Mucosa of descending colon (tissue), 3 donors: ENCODE measurements at regions not wholly inside any gene's neighbourhood (a gene's known extent, or its start where the extent isn't known, plus 50 kb on each side); places are given as distances from the start of the nearest gene placed in this dataset.
A peak's percentile ranks its signal among the peaks of the same experiment; 100 is the strongest.

Experiments
- ATAC-seq: fragments of 200-7000 bp; cut with Tn5 transposase; one replicate; pipeline ENCODE4 v1.9.1; 2020; ENCODE audit warnings: mild to moderate bottlenecking, moderate library complexity
- DNase-seq, 3 donors: peaks; one replicate each; pipeline ENCODE4 v3.0.0-alpha.2; 2020
- H3K36me3 ChIP-seq: fragments of 200-600 bp; one replicate; pipeline ENCODE4 v1.8.0; 2021; ENCODE audit warnings: low read depth, mild to moderate bottlenecking
- H3K4me1 ChIP-seq: fragments of 200-600 bp; one replicate; pipeline ENCODE4 v1.8.0; 2021; ENCODE audit warnings: low read depth, mild to moderate bottlenecking
- H3K4me3 ChIP-seq: fragments of 200-600 bp; one replicate; pipeline ENCODE4 v1.8.0; 2021; ENCODE audit warnings: mild to moderate bottlenecking
- H3K9me3 ChIP-seq: fragments of 200-600 bp; one replicate; pipeline ENCODE4 v1.8.0; 2021; ENCODE audit warnings: mild to moderate bottlenecking
- intact Hi-C, 2 donors: fragments of 100-400 bp; cut with DNase I in 1 of 2; cut with micrococcal nuclease in 1 of 2; formaldehyde crosslinking; loops; one replicate each; pipeline versions ENCODE4 v1.11.0 to v1.11.1; 2022; cut with DNase I, micrococcal nuclease
- TF ChIP-seq, protein P1 (sequence below): fragments of 200-600 bp; IDR thresholded peaks from one replicate; pipeline ENCODE4 v1.8.0; 2022; ENCODE audit warnings: antibody characterized with exemption, mild to moderate bottlenecking
- donor health status: DM: no; HTN: no; CAD: no; lungs with moderate emphysema.
- donor health status: DM: no; HTN: no; CAD: no.
- donor health status: DM: no; HTN: yes; CAD: no.

DNA sequence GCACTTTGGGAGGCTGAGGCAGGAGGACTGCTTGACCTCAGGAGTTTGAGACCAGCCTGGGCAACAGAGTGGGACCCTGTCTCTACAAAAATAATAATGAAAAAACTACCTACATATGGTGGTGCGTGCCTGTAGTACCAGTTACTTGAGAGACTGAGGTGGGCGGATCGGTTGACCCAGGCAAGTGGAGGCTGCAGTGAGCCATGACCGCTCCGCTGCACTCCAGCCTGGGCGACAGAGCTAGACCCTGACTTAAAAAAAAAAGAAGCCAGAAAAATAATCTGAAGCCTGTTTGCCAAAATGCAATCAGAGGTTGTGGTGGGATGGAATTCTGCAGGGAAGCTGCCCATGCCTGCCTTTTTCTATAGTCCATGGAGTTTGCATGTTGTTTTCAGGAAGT lies 50.4 kb upstream of the GGTA1 start:
- Histone ChIP-seq H3K9me3 (no peaks in the 10 kb centered on the region), H3K4me1 (peaks cover 8% of the 10 kb centered on the region), H3K4me3 (no peak overlapping the region), H3K36me3 (no peaks in the 10 kb centered on the region)
- no peak for DNase-seq
- ATAC-seq: no peak
- intact Hi-C loops: loop anchor here in 1 of 2 donors (10.0 kb wide), 1 partner anchor 145 kb away; no protein-coding TSS in a partner anchor
- TF ChIP-seq, protein P1, sequence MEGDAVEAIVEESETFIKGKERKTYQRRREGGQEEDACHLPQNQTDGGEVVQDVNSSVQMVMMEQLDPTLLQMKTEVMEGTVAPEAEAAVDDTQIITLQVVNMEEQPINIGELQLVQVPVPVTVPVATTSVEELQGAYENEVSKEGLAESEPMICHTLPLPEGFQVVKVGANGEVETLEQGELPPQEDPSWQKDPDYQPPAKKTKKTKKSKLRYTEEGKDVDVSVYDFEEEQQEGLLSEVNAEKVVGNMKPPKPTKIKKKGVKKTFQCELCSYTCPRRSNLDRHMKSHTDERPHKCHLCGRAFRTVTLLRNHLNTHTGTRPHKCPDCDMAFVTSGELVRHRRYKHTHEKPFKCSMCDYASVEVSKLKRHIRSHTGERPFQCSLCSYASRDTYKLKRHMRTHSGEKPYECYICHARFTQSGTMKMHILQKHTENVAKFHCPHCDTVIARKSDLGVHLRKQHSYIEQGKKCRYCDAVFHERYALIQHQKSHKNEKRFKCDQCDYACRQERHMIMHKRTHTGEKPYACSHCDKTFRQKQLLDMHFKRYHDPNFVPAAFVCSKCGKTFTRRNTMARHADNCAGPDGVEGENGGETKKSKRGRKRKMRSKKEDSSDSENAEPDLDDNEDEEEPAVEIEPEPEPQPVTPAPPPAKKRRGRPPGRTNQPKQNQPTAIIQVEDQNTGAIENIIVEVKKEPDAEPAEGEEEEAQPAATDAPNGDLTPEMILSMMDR: no peak

DNA sequence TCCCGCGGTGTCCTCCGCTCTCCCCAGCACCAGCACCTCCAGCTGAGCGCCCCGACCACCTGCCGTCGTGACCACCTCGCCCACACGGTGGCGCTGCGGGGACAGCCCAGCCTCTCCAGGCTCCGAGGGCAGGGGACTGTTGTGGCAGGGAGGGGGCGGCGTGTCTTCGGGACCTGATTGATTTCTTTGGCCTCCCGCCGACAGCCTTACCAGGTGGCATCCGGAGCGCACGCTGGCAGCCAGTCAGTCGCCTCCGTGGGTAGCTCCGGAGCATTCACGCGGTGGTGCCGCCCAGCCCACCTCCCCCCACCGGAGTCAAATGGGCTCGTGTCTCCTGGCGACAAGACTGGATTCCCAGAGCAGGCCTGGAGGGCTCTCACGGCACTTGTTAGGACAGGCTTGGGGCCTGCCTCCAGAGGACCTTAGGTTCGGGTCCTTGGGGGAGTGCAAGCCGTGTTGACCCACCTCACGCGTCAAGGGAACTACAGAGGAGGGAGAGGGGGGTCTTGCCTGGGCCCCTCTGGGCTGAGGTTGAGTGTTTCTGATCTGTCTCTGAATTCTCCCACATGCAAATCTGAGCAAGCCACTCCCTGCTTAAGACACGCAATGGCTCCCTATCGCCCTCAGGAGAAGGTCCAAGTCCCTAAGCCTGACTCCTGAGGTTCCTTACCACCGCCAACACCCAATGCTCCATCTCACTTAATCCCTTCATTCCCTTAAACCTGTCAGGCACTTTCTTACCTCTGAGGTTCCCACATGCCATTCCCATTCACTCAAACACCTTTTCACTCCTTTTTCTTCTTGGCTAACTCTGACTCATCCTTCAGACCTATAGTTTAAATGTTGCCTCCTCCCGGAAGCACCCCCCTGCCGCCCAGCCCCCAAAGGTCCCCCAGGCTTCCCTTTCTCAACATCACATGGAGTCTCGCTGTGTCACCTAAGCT lies 51.2 kb upstream of the GGTA1 start:
- ATAC-seq: peak; percentile 75
- intact Hi-C loops: loop anchor here in 1 of 2 donors (10.0 kb wide), 1 partner anchor 144 kb away; no protein-coding TSS in a partner anchor
- Histone ChIP-seq H3K9me3 (no peaks in the 10 kb centered on the region), H3K4me3 (no peak overlapping the region), H3K36me3 (no peaks in the 10 kb centered on the region), H3K4me1 (peaks cover 6% of the 10 kb centered on the region)
- TF ChIP-seq, protein P1: peak; percentile 91
- peak; percentile 77 to 86 (median 81) for DNase-seq

DNA sequence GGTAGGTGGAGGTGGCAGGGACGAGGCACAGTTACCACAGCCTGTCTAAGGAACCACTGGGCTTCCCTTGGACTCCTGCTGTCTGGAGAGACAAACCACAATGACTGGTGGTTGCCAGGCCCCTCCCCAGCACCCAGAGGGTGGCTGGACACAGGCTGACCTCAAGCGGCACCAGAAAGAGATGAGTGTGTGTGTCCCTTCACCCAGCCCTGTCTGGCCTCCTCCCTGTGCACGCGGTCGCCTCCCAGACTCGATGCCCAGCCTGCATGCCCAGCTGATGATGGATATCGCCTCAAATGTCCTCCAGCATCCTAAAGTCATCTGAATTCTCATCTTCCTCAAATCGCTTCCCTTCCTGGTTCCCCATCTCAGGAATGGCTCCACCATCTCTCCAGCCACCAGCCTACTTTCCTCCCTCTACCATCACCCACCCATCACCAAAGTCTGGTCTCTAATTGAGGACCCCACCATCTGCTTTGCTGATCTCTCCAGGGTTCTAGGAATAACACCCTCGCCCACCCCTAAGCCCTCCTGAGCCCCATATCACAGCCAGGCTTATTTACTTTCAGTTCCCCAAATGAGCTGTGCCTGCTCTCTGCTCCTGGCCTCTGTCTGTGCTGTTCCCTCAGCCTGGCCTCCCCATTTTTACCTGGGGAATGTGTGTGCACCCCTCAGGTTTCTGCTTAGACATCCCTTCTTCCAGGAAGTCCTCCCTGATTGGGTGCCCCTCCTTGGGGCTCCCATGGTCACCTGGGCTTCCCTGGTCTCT lies 52.5 kb upstream of the GGTA1 start:
- Histone ChIP-seq H3K36me3 (no peaks in the 10 kb centered on the region), H3K4me3 (no peak overlapping the region), H3K9me3 (no peaks in the 10 kb centered on the region), H3K4me1 (peaks cover 4% of the 10 kb centered on the region)
- ATAC-seq (no peak), DNase-seq (no peak)
- intact Hi-C loops: loop anchor here in 1 of 2 donors (10.0 kb wide), 1 partner anchor 143 kb away; no protein-coding TSS in a partner anchor
- TF ChIP-seq, protein P1: no peak

DNA sequence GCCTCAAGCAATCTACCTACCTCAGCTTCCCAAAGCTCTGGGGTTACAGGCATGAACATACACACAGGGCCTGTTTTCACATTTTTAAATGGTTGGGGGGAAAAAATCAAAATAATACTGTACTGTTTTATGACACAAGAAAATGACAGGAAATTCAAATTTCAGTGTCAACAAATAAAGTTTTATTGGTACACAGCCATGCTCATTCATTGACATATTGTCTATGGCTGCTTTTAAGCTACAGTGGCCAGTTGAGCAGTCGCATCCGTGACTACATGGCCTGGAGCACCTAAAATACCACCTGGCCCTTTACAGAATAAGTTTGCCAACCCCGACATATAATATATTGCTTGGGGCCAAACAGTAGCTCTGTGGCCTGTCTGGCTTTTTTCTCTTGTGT lies 56.4 kb upstream of the GGTA1 start:
- no peak for ATAC-seq
- intact Hi-C loops: loop anchor here in 1 of 2 donors (10.0 kb wide), 1 partner anchor 139 kb away; no protein-coding TSS in a partner anchor

DNA sequence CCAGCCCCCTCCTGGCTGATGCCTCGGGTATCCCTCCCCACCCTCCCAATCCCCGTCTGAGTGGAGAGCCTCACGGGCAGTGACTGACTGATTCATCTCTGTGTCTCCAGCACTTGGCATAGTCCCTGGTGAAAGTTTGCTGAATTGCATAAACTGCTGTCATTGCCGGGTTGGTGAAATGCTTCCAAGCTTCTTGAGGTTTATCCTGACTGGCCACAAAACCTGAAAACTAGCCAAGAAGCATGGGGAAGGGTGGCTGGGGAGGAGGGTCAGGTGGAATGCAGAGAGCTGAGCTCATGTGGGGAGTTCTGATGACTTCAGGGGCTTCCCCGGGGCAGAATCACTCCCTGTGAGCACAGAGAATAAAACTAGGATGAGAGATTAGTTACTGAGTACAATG lies 56.9 kb upstream of the GGTA1 start:
- Histone ChIP-seq H3K36me3 (no peaks in the 10 kb centered on the region), H3K9me3 (no peaks in the 10 kb centered on the region), H3K4me3 (no peak overlapping the region), H3K4me1 (peaks cover 2% of the 10 kb centered on the region)
- TF ChIP-seq, protein P1: no peak
- ATAC-seq (peak; percentile 21), DNase-seq (peak in 1 of 3 donors; percentile 15)
- intact Hi-C loops: loop anchor here in 1 of 2 donors (10.0 kb wide), 1 partner anchor 138 kb away; no protein-coding TSS in a partner anchor

More for the DNA sequence above, 56.4 kb upstream of the GGTA1 start:
- Histone ChIP-seq H3K36me3 (no peaks in the 10 kb centered on the region), H3K4me3 (no peak overlapping the region), H3K9me3 (no peaks in the 10 kb centered on the region), H3K4me1 (peaks cover 2% of the 10 kb centered on the region)
- DNase-seq: no peak
- TF ChIP-seq, protein P1: no peak
